ENCODE measurements at regions not wholly inside any gene's neighbourhood (a gene's known extent, or its start where the extent isn't known, plus 50 kb on each side); places are given as distances from the start of the nearest gene placed in this dataset.
"Not testable (repeated sequence)": the region's sequence is repeated elsewhere in the genome, so short reads cannot be mapped to it uniquely, and the experiment has no call there.

DNA sequence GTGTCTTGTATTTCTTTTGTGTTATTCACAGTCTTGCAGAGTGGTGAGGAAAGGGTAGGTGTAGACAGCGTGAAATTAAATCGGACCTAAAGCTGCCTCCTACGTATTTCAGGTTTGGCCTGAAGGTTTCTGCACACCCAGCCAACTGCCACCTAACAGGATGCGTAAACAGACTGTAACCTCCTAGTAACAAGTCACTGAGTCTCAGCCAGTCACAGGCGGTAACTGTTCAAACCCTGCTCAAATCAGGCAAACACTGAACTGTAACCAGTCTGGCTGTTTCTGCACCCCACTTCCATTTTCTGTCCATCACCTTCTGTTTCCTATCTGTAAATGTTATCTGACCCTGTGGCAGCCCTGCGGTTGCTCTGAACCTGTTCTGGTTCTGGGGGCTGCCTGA is 87.1 kb downstream of the ADAMTS15 start:
- H3K36me3 ChIP-seq (ENCODE audit: insufficient read depth, low read length): no peaks in the 10 kb centered on the region
- no peak overlapping the region for H3K4me3 ChIP-seq
- DNase-seq (ENCODE audit: low read depth, low spot score): no peak
- no peaks in the 10 kb centered on the region for H3K9me3 ChIP-seq (ENCODE audit: low read depth, low read length)
- H3K27ac ChIP-seq: no peak overlapping the region
- H3K9ac ChIP-seq (ENCODE audit: insufficient read length): no peak overlapping the region
- TF ChIP-seq FOXP2 (optimal IDR thresholded peaks at IDR 0.05; ENCODE audit: control extremely low read depth, extremely low read length, insufficient read depth) (no peak), POLR2AphosphoS5 (IDR thresholded peaks at IDR 0.05; ENCODE audit: borderline replicate concordance, low read depth, low read length) (no peak), EZH2 (IDR thresholded peaks at IDR 0.05) (no peak)

DNA sequence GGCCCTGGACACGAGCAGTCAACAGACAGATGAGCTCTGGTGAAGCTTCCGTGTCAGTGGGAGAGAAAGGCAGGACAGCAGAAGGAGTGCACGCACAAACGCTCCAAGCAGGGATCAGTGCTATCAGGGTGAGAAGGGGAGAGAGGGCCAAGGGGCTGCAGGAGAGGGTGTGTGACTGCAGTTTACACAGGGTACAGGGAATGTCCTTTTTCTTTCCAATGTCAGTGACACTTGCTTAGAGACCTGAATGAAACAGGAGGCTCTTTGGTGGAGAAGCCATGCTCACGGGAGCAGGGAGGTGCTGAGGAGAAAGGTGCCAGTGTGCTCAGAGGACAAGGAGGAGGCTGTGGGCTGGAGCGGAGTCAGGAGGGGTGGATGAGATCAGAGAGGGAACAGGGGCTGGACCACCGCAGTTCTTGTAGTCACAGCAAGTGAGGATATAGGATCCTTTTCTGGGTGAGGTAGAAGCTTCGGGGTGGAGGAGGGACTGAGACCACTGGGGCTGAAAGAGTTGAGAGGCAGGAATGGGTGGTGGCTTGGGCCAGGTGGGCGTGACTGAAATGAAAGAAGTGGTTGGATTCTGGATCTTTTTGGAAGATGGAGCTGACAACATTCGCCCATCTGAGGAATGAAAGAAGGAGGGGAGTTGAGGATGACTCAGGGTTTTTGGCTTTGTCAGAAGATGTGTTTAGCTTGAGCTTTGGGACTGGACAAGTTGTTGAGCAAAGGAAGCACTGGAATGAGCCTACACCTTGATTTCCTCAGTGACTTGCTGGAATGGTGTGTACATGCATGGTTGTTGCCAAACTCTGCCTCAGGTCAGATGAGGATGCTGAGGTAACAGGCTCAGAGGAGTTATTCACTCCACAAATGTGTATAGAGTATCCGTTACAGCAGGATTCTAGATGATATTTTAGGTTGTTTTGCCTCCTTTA is 87.9 kb downstream of the ADAMTS15 start:
- Histone ChIP-seq H3K9me3 (ENCODE audit: low read depth, low read length) (no peaks in the 10 kb centered on the region), H3K36me3 (ENCODE audit: insufficient read depth, low read length) (no peaks in the 10 kb centered on the region), H3K9ac (ENCODE audit: insufficient read length) (no peak overlapping the region), H3K4me3 (no peak overlapping the region), H3K27ac (no peak overlapping the region)
- no peak for TF ChIP-seq EZH2 (IDR thresholded peaks at IDR 0.05)
- no peak for DNase-seq (ENCODE audit: low read depth, low spot score)

DNA sequence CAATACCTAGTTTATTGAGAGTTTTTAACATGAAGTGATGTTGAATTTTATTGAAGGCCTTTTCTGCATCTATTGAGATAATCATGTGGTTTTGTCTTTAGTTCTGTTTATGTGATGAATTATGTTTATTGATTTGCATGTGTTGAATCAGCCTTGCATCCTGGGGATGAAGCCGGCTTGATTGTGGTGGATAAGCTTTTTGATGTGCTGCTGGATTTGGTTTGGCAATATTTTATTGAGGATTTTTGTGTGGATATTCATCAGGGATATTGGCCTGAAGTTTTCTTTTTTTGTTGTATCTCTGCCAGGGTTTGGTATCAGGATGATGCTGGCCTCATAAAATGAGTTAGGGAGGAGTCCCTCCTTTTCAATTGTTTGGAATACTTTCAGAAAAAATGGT is 91.2 kb downstream of the ADAMTS15 start:
- H3K36me3 ChIP-seq (ENCODE audit: insufficient read depth, low read length): not testable (repeated sequence)

DNA sequence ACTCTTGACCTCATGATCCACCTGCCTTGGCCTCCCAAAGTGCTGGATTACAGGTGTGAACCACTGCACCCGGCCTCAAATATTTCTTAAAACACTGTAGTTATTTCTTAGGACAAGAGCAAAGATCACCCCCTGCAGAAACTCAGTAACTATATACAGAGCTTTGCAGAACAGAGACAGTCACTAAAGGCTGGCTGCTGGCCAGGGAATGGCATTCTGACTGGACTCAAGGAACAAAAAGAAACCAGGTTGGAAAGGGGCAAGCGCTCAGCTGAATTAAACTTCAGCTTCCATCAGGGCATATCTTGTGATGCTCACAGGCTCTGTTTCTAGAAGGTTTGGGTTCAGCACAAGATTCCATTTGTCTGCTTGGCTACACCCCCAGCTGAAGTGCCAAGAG is 95.8 kb downstream of the ADAMTS15 start:
- H3K4me3 ChIP-seq: no peak overlapping the region
- H3K27ac ChIP-seq: no peak overlapping the region
- no peak overlapping the region for H3K9ac ChIP-seq (ENCODE audit: insufficient read length)
- H3K9me3 ChIP-seq (ENCODE audit: low read depth, low read length): no peaks in the 10 kb centered on the region
- no peaks in the 10 kb centered on the region for H3K36me3 ChIP-seq (ENCODE audit: insufficient read depth, low read length)
- no peak for DNase-seq (ENCODE audit: low read depth, low spot score)
- TF ChIP-seq FOXP2 (optimal IDR thresholded peaks at IDR 0.05; ENCODE audit: control extremely low read depth, extremely low read length, insufficient read depth): no peak
- TF ChIP-seq EZH2 (IDR thresholded peaks at IDR 0.05): no peak
- TF ChIP-seq POLR2AphosphoS5 (IDR thresholded peaks at IDR 0.05; ENCODE audit: borderline replicate concordance, low read depth, low read length): no peak

More for the DNA sequence above, 91.2 kb downstream of the ADAMTS15 start:
- H3K27ac ChIP-seq; DNase-seq (ENCODE audit: low read depth, low spot score); H3K4me3 ChIP-seq; H3K9ac ChIP-seq (ENCODE audit: insufficient read length); H3K9me3 ChIP-seq (ENCODE audit: low read depth, low read length): not testable (repeated sequence)

DNA sequence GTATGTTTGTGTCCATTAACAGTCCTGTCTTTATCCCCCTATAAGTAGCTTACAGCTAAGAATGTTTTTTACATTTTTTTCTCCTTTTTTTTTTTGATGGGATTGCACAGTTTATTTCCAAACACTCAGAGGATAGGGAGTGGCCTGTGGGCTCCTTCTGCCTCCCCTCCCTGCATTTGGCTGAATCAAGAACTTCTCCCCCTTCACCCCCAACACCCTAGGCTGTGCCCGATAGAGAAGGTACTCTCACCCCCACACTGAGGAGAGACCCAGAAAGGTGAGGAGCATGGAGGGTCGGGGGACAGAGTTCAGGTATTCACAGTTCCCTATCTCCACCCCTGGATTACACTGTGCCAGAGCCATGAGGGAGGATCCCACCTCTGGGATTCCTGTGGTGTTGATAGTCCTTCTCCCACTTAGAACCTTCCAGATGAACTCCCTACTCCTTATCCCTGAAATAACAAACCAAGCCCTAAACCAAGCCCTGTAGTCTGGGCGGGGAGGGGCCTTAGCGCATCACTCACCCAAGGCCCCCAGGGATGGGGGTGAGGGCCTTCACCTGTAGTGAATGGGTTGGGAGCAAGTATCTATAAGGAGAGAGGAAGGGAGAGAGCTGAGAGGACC is 97.1 kb downstream of the ADAMTS15 start:
- no peaks in the 10 kb centered on the region for H3K36me3 ChIP-seq (ENCODE audit: insufficient read depth, low read length)

DNA sequence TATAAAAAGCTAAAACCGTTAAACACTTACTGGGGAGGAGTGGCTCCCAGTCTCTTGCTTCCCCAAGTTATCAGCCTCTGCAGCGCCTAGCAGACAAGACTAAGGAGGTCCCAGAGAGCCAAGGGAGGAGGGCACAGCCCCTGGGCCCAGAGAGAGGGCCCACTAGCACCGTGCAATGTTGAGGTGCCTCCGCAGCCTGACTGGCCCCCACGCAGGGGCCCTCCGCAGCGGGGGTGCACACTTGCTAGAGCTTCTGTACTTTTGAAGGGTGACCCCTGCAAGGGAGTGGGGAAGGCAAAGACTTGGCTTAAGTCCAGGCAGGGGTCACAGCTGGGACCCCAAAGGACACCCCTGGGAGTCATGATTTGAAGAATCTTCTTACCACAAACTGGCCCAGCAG is 98.0 kb downstream of the ADAMTS15 start:
- H3K36me3 ChIP-seq (ENCODE audit: insufficient read depth, low read length): no peaks in the 10 kb centered on the region
- no peak for DNase-seq (ENCODE audit: low read depth, low spot score)
- no peak overlapping the region for H3K9ac ChIP-seq (ENCODE audit: insufficient read length)
- TF ChIP-seq EZH2 (IDR thresholded peaks at IDR 0.05) (no peak), FOXP2 (optimal IDR thresholded peaks at IDR 0.05; ENCODE audit: control extremely low read depth, extremely low read length, insufficient read depth) (no peak)
- no peak overlapping the region for H3K4me3 ChIP-seq
- no peaks in the 10 kb centered on the region for H3K9me3 ChIP-seq (ENCODE audit: low read depth, low read length)
- no peak overlapping the region for H3K27ac ChIP-seq

More for the DNA sequence above, 97.1 kb downstream of the ADAMTS15 start:
- Histone ChIP-seq H3K9ac (ENCODE audit: insufficient read length) (no peak overlapping the region), H3K27ac (no peak overlapping the region), H3K4me3 (no peak overlapping the region), H3K9me3 (ENCODE audit: low read depth, low read length) (no peaks in the 10 kb centered on the region)
- no peak for DNase-seq (ENCODE audit: low read depth, low spot score)
- TF ChIP-seq EZH2 (IDR thresholded peaks at IDR 0.05) (no peak), FOXP2 (optimal IDR thresholded peaks at IDR 0.05; ENCODE audit: control extremely low read depth, extremely low read length, insufficient read depth) (no peak), POLR2AphosphoS5 (IDR thresholded peaks at IDR 0.05; ENCODE audit: borderline replicate concordance, low read depth, low read length) (no peak)

DNA sequence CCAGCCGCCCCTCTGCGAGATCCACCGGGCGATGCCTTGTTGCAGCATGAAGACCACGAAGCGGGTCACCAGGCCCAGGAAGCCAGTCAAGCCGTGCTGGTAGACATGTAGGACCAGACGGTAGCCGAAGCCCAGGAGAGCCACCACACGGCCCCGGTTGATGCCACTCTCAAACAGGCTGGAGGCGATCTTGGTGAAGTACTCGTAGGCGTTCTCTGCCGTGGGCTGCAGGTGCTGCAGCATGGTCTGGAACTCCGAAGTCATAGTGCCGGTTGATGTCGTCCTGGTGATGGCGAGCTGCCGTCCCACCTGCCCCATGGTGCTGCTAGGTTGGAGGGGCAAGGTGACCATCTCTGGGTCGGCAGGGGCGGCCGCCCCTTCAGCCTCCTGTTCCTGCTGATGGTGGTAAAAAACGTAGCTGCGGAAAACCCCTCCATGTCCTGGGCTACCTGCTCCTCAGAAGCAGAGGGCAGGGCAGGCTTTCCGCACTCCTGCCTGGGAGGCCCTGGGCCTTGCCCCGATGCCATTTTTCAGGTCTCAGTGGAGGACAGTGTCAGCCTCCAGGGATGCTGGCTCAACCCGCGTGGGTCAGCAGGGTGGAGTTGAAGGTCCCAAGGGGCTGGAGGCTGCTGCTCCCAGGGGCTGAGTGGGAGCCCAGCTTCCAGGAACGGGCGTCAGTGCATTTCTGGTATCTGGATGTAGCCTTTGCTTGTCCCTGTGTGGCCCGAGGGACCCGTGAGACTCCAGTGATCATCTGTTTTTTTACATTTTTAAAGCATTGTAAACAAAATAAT is 98.7 kb downstream of the ADAMTS15 start:
- DNase-seq (ENCODE audit: low read depth, low spot score): no peak
- TF ChIP-seq POLR2AphosphoS5 (IDR thresholded peaks at IDR 0.05; ENCODE audit: borderline replicate concordance, low read depth, low read length): no peak
- TF ChIP-seq EZH2 (IDR thresholded peaks at IDR 0.05): no peak
- no peak for TF ChIP-seq FOXP2 (optimal IDR thresholded peaks at IDR 0.05; ENCODE audit: control extremely low read depth, extremely low read length, insufficient read depth)
- H3K9ac ChIP-seq (ENCODE audit: insufficient read length): no peak overlapping the region

DNA sequence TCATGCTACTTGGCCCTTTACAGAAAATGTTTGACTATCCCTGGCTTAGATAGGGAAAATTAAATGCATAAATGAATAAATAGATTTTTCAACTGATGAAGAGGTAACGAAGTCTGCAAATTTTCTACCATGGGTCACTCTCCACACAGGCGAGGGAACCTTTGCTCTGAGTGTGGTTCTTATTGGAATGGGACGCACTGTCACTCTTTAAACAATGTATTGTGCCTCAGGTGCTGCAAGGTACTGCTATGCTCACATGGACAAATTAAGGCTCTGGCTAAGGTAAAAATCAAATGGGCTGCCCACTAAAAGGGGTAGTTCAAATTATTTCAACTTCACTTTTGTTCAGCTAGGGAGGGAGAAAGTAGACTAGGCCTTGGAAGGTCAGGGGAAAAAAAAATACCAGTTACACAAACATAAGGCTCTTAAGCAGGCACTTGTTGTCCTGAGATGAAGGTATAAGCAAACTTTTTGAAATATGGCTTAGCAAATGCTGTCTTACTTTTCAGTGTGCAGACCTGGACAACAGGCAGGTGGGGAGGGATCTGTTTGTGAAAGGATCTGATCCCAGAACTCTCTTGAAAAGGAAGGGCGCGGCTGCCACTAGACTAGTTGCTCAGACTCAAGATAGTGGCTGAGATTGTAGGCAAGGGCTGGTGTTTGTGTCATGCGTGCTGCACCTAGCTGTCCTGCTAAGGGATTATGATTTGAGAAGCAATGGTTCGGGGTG is 99.5 kb downstream of the ADAMTS15 start:
- TF ChIP-seq POLR2AphosphoS5 (IDR thresholded peaks at IDR 0.05; ENCODE audit: borderline replicate concordance, low read depth, low read length): no peak
- DNase-seq (ENCODE audit: low read depth, low spot score): no peak
- no peaks in the 10 kb centered on the region for H3K9me3 ChIP-seq (ENCODE audit: low read depth, low read length)
- no peaks in the 10 kb centered on the region for H3K36me3 ChIP-seq (ENCODE audit: insufficient read depth, low read length)
- no peak overlapping the region for H3K4me3 ChIP-seq
- H3K9ac ChIP-seq (ENCODE audit: insufficient read length): no peak overlapping the region
- H3K27ac ChIP-seq: no peak overlapping the region

More for the DNA sequence above, 98.7 kb downstream of the ADAMTS15 start:
- Histone ChIP-seq H3K36me3 (ENCODE audit: insufficient read depth, low read length) (no peaks in the 10 kb centered on the region), H3K4me3 (no peak overlapping the region), H3K27ac (no peak overlapping the region), H3K9me3 (ENCODE audit: low read depth, low read length) (no peaks in the 10 kb centered on the region)
